HL-60 (cell line): ENCODE measurements at regions not wholly inside any gene's neighbourhood (a gene's known extent, or its start where the extent isn't known, plus 50 kb on each side); places are given as distances from the start of the nearest gene placed in this dataset.

Experiments used
- CTCF ChIP-seq: IDR thresholded peaks from one replicate; pipeline ENCODE4 v1.5.1; 2011; ENCODE audit warnings: low read length, control low read depth, inconsistent platforms; ENCODE audit not compliant: insufficient read depth
- POLR2AphosphoS5 ChIP-seq: IDR thresholded peaks from 2 replicates; pipeline ENCODE4 v1.6.1; 2012; ENCODE audit warnings: low read depth
- REST ChIP-seq: IDR thresholded peaks from 2 replicates; pipeline ENCODE4 v1.6.1; 2012; ENCODE audit warnings: low read depth; ENCODE audit not compliant: insufficient replicate concordance

GRCh38 chr11:110856996-110857812, 145.0 kb upstream of the ARHGAP20 start:
- TF ChIP-seq CTCF, result no peak
- no peak for TF ChIP-seq POLR2AphosphoS5
- TF ChIP-seq REST, result no peak
